Transverse colon (tissue), 4 donors: ENCODE measurements at regions not wholly inside any gene's neighbourhood (a gene's known extent, or its start where the extent isn't known, plus 50 kb on each side); places are given as distances from the start of the nearest gene placed in this dataset.

Experiments used
- DNase-seq: peaks from one replicate; pipeline ENCODE4 v3.0.0-alpha.2; 2019
- H3K27ac ChIP-seq, 4 donors: fragments of 200-600 bp; sonication (generic); 2 replicates each; pipeline ENCODE4 v1.5.1; 2016 to 2018; ENCODE audit warnings: inconsistent platforms in 4 of 4
- H3K27me3 ChIP-seq: fragments of 200-600 bp; sonication (generic); 2 replicates; pipeline ENCODE4 v1.5.1; 2017; ENCODE audit warnings: inconsistent platforms
- H3K36me3 ChIP-seq, 4 donors: fragments of 200-600 bp; sonication (generic); 2 replicates each; pipeline ENCODE4 v1.5.1; 2017 to 2019; ENCODE audit warnings: inconsistent platforms in 4 of 4
- H3K4me1 ChIP-seq, 4 donors: fragments of 200-600 bp; sonication (generic); 2 replicates each; pipeline ENCODE4 v1.5.1; 2017 to 2020; ENCODE audit warnings: inconsistent platforms in 4 of 4
- H3K4me3 ChIP-seq, 4 donors: fragments of 200-600 bp; sonication (generic); 1 replicate in 1 of 4; 2 replicates in 3 of 4; pipeline versions ENCODE4 v1.5.1 to v1.6.1; 2017 to 2019; ENCODE audit warnings: inconsistent platforms in 4 of 4
- H3K9me3 ChIP-seq, 2 donors: fragments of 200-600 bp; sonication (generic); 2 replicates each; pipeline ENCODE4 v1.5.1; 2017 to 2019; ENCODE audit warnings: inconsistent platforms in 2 of 2
- CTCF ChIP-seq, 5 experiments: fragments of 200-600 bp in 3 of 5; fragments of 450-650 bp in 2 of 5; sonication (generic) in 3 of 5; IDR thresholded peaks; 1 replicate in 2 of 5; 2 replicates in 3 of 5; pipeline ENCODE4 v1.5.1; 2016 to 2017; ENCODE audit warnings: antibody characterized with exemption in 5 of 5, inconsistent platforms in 3 of 5, mild to moderate bottlenecking in 2 of 5, moderate library complexity in 1 of 5
- EP300 ChIP-seq: sonication (generic); formaldehyde crosslinking; IDR thresholded peaks from one replicate; pipeline ENCODE4 v1.6.1; 2017; ENCODE audit warnings: antibody characterized with exemption, low read depth
- POLR2A ChIP-seq: fragments of 450-650 bp; IDR thresholded peaks from one replicate; pipeline ENCODE4 v1.6.1; 2016; ENCODE audit warnings: antibody characterized with exemption, mild to moderate bottlenecking, moderate library complexity
- POLR2AphosphoS5 ChIP-seq, 3 donors: sonication (generic); formaldehyde crosslinking; IDR thresholded peaks; one replicate each; pipeline ENCODE4 v1.6.1; 2016; ENCODE audit warnings: antibody characterized with exemption in 3 of 3
- WGBS, 2 donors: methylation state at CpG; one replicate each; pipeline ENCODE4 v1.1.5; 2018; ENCODE audit warnings: low coverage in 1 of 2; 5-methylcytosine and 5-hydroxymethylcytosine counted together
- in situ Hi-C, 4 donors: fragments of 200-750 bp; cut with MboI; loops; one replicate each; pipeline versions ENCODE4 v1.15.0 to v1.15.1; 2017; ENCODE audit warnings: low sequenced_read_pairs in 3 of 4, low pct_ligation_motif_present in 1 of 4, low pct_unique_long_range_greater_than_20kb in 1 of 4
- intact Hi-C: fragments of 100-400 bp; cut with DNase I; formaldehyde crosslinking; loops from one replicate; pipeline ENCODE4 v1.15.1; 2023; ENCODE audit warnings: low total_unique reads

GRCh38 chr9:115234094-115234493, 116.1 kb upstream of the TNC start:
- no peak for DNase-seq
- no peak for TF ChIP-seq POLR2AphosphoS5 (IDR thresholded peaks at IDR 0.05)
- no peak for TF ChIP-seq EP300
- TF ChIP-seq POLR2A: no peak
- TF ChIP-seq CTCF (IDR thresholded peaks at IDR 0.05): no peak
- in situ Hi-C loops: no loop called here

GRCh38 chr9:115235221-115235620, 117.3 kb upstream of the TNC start:
- no peaks in the 10 kb centered on the region for H3K4me1 ChIP-seq
- H3K4me3 ChIP-seq: no peak overlapping the region
- 88 to 100% methylated on average over 1 of the region's 1 CpG for WGBS, 2 donors
- no peaks in the 10 kb centered on the region for H3K9me3 ChIP-seq
- DNase-seq: no peak
- no peaks in the 10 kb centered on the region for H3K36me3 ChIP-seq
- intact Hi-C loops (no loop called here), in situ Hi-C loops (no loop called here)
- H3K27me3 ChIP-seq: no peaks in the 10 kb centered on the region
- H3K27ac ChIP-seq: no peak overlapping the region
- no peak for TF ChIP-seq POLR2A
- TF ChIP-seq CTCF (IDR thresholded peaks at IDR 0.05): no peak
- TF ChIP-seq POLR2AphosphoS5 (IDR thresholded peaks at IDR 0.05): no peak
- no peak for TF ChIP-seq EP300

More at GRCh38 chr9:115234094-115234493, 116.1 kb upstream of the TNC start:
- no peaks in the 10 kb centered on the region for H3K36me3 ChIP-seq
- intact Hi-C loops: no loop called here
- no peaks in the 10 kb centered on the region for H3K4me1 ChIP-seq
- H3K4me3 ChIP-seq: no peak overlapping the region
- no peaks in the 10 kb centered on the region for H3K27me3 ChIP-seq
- no peak overlapping the region for H3K27ac ChIP-seq
- no peaks in the 10 kb centered on the region for H3K9me3 ChIP-seq
- 83% methylated on average over 2 of the region's 2 CpGs; no CpG with 5 or more reads in 1 of the 2 donors for WGBS, 2 donors

GRCh38 chr9:115237385-115237998, 119.5 kb upstream of the TNC start:
- H3K4me1 ChIP-seq: no peaks in the 10 kb centered on the region
- in situ Hi-C loops (no loop called here), intact Hi-C loops (no loop called here)
- H3K27me3 ChIP-seq: no peaks in the 10 kb centered on the region
- no peaks in the 10 kb centered on the region for H3K9me3 ChIP-seq
- 86 to 95% methylated on average over 7 of the region's 7 CpGs for WGBS, 2 donors
- H3K4me3 ChIP-seq: no peak overlapping the region
- no peaks in the 10 kb centered on the region for H3K36me3 ChIP-seq
- no peak for DNase-seq
- peak in 1 of 3 donors; percentile 36 for TF ChIP-seq POLR2AphosphoS5 (IDR thresholded peaks at IDR 0.05)
- TF ChIP-seq POLR2A: no peak
- H3K27ac ChIP-seq: peak overlapping the region in 2 of 4 donors; percentile 26 to 29

- DNase-seq: no peak
- H3K4me1 ChIP-seq: no peaks in the 10 kb centered on the region
- in situ Hi-C loops: no loop called here
- intact Hi-C loops: no loop called here
- H3K4me3 ChIP-seq: no peak overlapping the region
- no peaks in the 10 kb centered on the region for H3K9me3 ChIP-seq
- no peak overlapping the region for H3K27ac ChIP-seq
- 82 to 90% methylated on average over 1 of the region's 1 CpG for WGBS, 2 donors
- H3K27me3 ChIP-seq: no peaks in the 10 kb centered on the region
- no peaks in the 10 kb centered on the region for H3K36me3 ChIP-seq
- TF ChIP-seq EP300 (no peak), POLR2AphosphoS5 (IDR thresholded peaks at IDR 0.05) (no peak), POLR2A (no peak), CTCF (IDR thresholded peaks at IDR 0.05) (no peak)
These were observed 122.7 kb upstream of the TNC start for GRCh38 chr9:115240676-115241075.

GRCh38 chr9:115241641-115242040, 123.7 kb upstream of the TNC start:
- no peaks in the 10 kb centered on the region for H3K4me1 ChIP-seq
- H3K27ac ChIP-seq: no peak overlapping the region
- no peak for TF ChIP-seq POLR2A
- TF ChIP-seq EP300: no peak
- TF ChIP-seq CTCF (IDR thresholded peaks at IDR 0.05): no peak
- TF ChIP-seq POLR2AphosphoS5 (IDR thresholded peaks at IDR 0.05): no peak
- no peaks in the 10 kb centered on the region for H3K27me3 ChIP-seq
- intact Hi-C loops (no loop called here), in situ Hi-C loops (no loop called here)
- H3K9me3 ChIP-seq: no peaks in the 10 kb centered on the region
- DNase-seq: no peak
- no peak overlapping the region for H3K4me3 ChIP-seq
- 20 to 45% methylated on average over 1 to 2 of the region's 2 CpGs for WGBS, 2 donors
- H3K36me3 ChIP-seq: no peaks in the 10 kb centered on the region
